GM12892 (cell line): ENCODE measurements at regions not wholly inside any gene's neighbourhood (a gene's known extent, or its start where the extent isn't known, plus 50 kb on each side); places are given as distances from the start of the nearest gene placed in this dataset.

Experiments used
- POLR2A ChIP-seq: IDR thresholded peaks from 2 replicates; pipeline ENCODE4 v1.6.1; 2011; ENCODE audit warnings: low read depth, low read length, control low read depth
- TAF1 ChIP-seq: IDR thresholded peaks from 2 replicates; pipeline ENCODE4 v1.6.1; 2011; ENCODE audit warnings: low read depth, mild to moderate bottlenecking, control low read depth, low read length, borderline replicate concordance

- no peak for TF ChIP-seq POLR2A
- no peak for TF ChIP-seq TAF1
Measured at GRCh38 chr12:115135800-115136211, 451.8 kb upstream of the TBX3 start.
